Activated CD4-positive, alpha-beta T cell treated with anti-CD3 and anti-CD28 coated beads, Interleukin-10, Interleukin-2, amounts not matched to agents 100 ng/mL and 50 ng/mL, durations not matched to agents 16 hours and 8 hours (primary cell): ENCODE measurements at regions not wholly inside any gene's neighbourhood (a gene's known extent, or its start where the extent isn't known, plus 50 kb on each side); places are given as distances from the start of the nearest gene placed in this dataset.
A peak's percentile ranks its signal among the peaks of the same experiment; 100 is the strongest.

ENCODE experiments used
- DNase-seq: peaks from one replicate; pipeline ENCODE4 v3.0.0-alpha.2; 2020

DNA sequence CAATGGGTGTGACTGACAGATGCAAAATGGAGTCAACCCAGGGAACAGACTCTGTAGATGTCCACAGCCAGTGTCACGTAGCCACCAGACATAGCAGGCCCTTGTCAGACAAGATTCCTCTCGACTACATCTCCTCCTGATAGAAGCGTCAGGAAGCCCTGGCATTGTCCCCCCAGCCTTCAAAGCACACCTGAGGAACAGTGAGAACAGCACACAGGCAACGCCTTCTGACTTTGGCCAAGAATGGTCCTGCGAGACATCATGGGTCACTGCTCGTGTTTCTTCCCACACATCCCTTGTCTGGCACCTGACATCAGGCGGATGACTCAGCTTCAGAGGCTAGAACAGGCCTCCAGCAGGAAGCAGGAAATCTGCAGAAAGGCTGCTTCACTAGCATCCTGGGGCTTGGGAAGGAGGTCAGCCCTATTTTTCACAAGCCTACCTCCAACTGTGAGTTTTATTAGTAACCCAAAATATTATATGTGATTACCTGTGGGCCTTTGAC, 52.8 kb upstream of the GPR26 start:
- DNase-seq: no peak

DNA sequence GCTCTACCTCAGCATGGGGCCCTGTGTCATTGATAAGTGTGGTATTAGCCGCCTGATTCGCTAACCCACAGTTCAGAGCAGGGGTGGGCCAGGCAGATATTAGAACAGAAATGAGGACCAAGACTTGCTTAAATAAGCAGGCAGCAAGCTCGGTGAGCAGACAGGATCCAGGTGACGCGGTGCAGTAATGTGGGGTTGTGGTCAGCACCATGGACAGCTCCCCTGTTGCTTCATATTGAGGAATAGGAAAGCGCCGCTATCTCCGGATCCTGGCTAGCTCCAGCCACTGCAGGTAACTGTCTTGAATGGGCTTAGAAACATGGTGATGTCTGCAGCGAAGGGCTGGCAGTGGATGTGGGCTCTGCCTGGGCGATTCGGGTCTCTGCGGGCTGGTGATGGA, 51.3 kb upstream of the GPR26 start:
- peak; percentile 30 for DNase-seq
